RWPE1 (cell line): ENCODE measurements at regions not wholly inside any gene's neighbourhood (a gene's known extent, or its start where the extent isn't known, plus 50 kb on each side); places are given as distances from the start of the nearest gene placed in this dataset.

Experiments used
- CTCF ChIA-PET: fragments of 350-600 bp; sonication (Branson Sonifier 250); formaldehyde crosslinking; extraction: SDS; loops from one replicate; lab custom pipeline; 2021; lab: Yijun Ruan, JAX
- POLR2A ChIA-PET: fragments of 400-600 bp; formaldehyde crosslinking; extraction: SDS; loops from one replicate; lab custom pipeline; 2020; ENCODE audit warnings: antibody characterized with exemption; ENCODE audit not compliant: low non-redundant PET; lab: Yijun Ruan, JAX
- DNase-seq: peaks from one replicate; pipeline ENCODE4 v3.0.0; 2012; ENCODE audit warnings: low spot score
- H3K27ac ChIP-seq: fragments of 450-650 bp; 2 replicates; pipeline ENCODE4 v1.5.1; 2017
- TF ChIP-seq, protein P1 (sequence below): fragments of 450-650 bp; conservative IDR thresholded peaks from 2 replicates; pipeline ENCODE4 v1.5.1; 2017; ENCODE audit warnings: low read depth, mild to moderate bottlenecking

DNA sequence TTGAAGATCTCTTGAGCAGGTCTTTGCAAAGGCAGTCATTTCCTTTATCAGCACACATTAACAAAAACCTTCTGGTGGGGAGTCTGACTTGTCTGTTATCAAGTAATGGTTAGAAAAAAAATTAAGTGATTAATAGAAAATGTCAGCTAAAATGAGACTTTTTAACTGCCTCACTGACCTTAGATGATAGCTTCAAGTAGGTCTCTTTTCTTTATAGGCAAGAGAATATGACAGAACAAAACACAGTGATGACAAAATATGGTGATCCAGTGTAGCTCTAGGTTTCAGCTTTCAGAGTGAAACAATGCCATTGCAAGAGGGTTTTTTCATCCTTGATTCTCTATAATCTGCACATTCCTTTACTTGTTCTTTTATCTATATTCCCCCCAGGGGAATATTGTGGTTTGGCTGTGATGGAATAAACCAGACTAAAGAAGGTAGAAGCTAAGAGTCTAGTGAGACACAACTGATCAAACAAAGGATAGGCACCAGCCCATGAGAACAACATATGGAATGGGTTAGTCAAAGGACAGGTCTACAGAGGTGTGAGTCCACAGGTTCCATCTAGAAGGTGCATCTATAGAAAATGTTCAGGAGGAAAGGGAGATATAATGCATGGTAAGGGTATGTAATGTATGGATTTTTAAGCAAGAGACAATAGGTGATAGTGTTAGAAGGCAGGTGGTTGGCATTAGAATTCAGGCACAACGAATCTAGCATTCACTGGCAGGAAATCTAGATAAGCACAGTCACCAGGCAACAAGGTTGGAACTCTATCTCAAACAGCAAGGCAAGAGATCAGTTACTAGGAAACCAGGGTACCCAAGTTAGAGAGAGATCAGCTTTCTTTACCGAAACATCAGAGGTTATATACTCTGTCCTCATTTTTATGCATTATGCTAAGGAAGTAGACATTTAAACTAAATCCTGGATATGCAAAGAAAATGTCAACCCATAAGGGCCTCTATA is 228.9 kb upstream of the SMLR1 start:
- TF ChIP-seq, protein P1, sequence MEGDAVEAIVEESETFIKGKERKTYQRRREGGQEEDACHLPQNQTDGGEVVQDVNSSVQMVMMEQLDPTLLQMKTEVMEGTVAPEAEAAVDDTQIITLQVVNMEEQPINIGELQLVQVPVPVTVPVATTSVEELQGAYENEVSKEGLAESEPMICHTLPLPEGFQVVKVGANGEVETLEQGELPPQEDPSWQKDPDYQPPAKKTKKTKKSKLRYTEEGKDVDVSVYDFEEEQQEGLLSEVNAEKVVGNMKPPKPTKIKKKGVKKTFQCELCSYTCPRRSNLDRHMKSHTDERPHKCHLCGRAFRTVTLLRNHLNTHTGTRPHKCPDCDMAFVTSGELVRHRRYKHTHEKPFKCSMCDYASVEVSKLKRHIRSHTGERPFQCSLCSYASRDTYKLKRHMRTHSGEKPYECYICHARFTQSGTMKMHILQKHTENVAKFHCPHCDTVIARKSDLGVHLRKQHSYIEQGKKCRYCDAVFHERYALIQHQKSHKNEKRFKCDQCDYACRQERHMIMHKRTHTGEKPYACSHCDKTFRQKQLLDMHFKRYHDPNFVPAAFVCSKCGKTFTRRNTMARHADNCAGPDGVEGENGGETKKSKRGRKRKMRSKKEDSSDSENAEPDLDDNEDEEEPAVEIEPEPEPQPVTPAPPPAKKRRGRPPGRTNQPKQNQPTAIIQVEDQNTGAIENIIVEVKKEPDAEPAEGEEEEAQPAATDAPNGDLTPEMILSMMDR, result no peak
- ChIA-PET CTCF (interaction anchor here (0.6 to 0.7 kb wide), 2 partner anchors 100 to 234 kb away, joined by 3 read pairs; no protein-coding TSS in a partner anchor), POLR2A (no interaction called here)
- no peak overlapping the region for H3K27ac ChIP-seq
- peak; percentile 18 for DNase-seq

- H3K27ac ChIP-seq, result no peak overlapping the region
- POLR2A ChIA-PET, result no interaction called here
- DNase-seq, result no peak
- CTCF ChIA-PET, result no interaction called here
- TF ChIP-seq, protein P1, result no peak
Observed at GRCh38 chr6:130600880-130601341, 226.3 kb upstream of the SMLR1 start.

GRCh38 chr6:130602151-130602770 is 224.9 kb upstream of the SMLR1 start:
- TF ChIP-seq, protein P1, result no peak
- peak overlapping the region; percentile 68; the same call in 1 of the 2 replicates for H3K27ac ChIP-seq
- ChIA-PET POLR2A (no interaction called here), CTCF (interaction anchor here (0.7 kb wide), 1 partner anchor 481 kb away, joined by 3 read pairs; no protein-coding TSS in a partner anchor)
- peak; percentile 97 for DNase-seq

DNA sequence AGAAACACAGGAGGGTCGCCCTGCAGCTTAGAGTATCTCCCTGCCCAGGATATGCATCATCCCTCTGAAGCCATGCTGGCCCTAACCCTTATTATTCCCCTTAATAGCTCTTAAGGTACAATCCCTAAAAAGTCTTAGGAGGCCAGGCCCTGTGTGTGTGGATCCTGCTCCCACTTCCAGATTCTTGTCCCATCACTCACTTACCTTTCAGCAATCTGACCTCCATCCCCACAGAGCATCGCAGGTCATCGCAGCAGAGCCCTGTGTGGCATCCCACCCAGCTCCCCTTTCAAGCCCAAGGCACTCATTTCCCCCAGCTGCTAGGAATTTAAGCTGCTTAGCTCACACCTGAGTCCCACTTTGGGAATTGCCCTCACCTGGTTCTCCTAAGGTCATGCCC is 223.8 kb upstream of the SMLR1 start:
- ChIA-PET CTCF (interaction anchor here (0.6 kb wide), 1 partner anchor 932 kb away, joined by 3 read pairs; no protein-coding TSS in a partner anchor), POLR2A (no interaction called here)
- H3K27ac ChIP-seq, result peak overlapping the region; percentile 52; the same call in 1 of the 2 replicates
- TF ChIP-seq, protein P1, result no peak
- no peak for DNase-seq

- TF ChIP-seq, protein P1, result no peak
- no peak for DNase-seq
- H3K27ac ChIP-seq, result no peak overlapping the region
- ChIA-PET CTCF (interaction anchor here (0.6 to 0.7 kb wide), 2 partner anchors 24 to 745 kb away, joined by 3 read pairs; no protein-coding TSS in a partner anchor), POLR2A (no interaction called here)
Observed at GRCh38 chr6:130604841-130605399, 222.3 kb upstream of the SMLR1 start.

GRCh38 chr6:130610303-130610702 is 216.9 kb upstream of the SMLR1 start:
- CTCF ChIA-PET, result no interaction called here
- no peak overlapping the region for H3K27ac ChIP-seq
- POLR2A ChIA-PET, result no interaction called here
- DNase-seq, result no peak
- TF ChIP-seq, protein P1, result no peak
